Hematopoietic multipotent progenitor cell treated with erythropoietin and hydrocortisone succinate and interleukin-3 and kit ligand, for 4 days (in vitro differentiated cells): ENCODE measurements at regions not wholly inside any gene's neighbourhood (a gene's known extent, or its start where the extent isn't known, plus 50 kb on each side); places are given as distances from the start of the nearest gene placed in this dataset.

ENCODE experiments used
- DNase-seq: peaks from one replicate; pipeline ENCODE4 v3.0.0-alpha.2; 2015

DNA sequence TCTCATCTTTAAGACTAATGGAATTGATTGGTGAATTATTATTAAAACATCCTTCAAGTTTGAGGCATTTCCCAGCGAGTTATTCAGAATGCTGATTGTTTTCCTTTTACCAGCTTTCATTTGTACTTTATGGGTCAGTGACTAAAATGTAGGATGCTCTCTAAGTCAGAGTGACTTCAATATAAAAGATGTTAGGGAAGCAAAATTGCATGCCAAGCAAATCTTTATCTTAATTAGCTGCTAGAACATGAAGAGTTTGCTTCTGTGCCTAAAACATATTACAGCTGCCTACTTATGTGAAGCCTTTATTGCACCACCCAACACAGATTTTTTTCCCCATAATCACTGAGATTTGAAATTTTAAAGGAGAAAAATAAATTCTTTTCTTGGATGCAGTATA is 79.8 kb upstream of the CYYR1 start:
- DNase-seq = no peak

DNA sequence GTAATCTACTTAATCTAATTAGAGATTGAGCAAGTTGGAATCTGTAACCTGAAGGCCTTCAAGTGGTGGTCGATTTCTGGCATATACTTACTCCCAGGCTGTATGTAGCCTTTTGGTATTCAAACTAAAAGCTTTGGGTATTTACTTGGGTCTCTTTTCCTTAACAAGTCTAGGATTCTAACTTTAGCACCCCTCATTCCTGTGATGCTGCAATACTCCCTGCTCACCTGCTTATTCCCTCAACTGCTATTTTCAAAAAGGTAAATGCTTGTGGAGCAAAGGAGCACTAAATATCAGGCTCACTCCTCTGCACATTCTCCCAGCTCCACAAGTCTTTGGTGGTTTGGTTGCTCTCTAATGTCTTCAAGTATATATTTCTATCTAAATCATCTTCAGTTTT is 68.0 kb upstream of the CYYR1 start:
- DNase-seq = no peak

- DNase-seq = no peak
These were observed 64.2 kb upstream of the CYYR1 start for GRCh38 chr21:26637201-26637745.

DNA sequence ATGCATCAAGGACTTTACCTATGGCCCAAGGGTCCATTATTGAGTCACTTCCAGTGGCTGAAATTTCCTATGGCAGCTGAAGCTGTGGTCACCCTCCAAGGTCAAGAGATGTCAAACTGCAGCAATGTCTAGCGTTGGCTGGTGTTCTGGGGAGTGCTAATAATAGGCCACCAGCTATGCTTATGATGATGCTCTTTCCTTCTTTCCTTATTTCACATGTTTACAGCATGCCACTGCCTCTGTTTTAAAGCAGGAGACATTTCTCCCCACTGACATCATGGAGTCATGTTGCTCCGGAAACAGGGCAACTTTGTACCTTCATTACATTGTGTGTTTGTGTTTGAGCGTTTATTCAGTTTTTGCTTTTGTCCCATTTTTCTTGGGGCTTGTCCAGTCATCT is 62.6 kb upstream of the CYYR1 start:
- no peak for DNase-seq

DNA sequence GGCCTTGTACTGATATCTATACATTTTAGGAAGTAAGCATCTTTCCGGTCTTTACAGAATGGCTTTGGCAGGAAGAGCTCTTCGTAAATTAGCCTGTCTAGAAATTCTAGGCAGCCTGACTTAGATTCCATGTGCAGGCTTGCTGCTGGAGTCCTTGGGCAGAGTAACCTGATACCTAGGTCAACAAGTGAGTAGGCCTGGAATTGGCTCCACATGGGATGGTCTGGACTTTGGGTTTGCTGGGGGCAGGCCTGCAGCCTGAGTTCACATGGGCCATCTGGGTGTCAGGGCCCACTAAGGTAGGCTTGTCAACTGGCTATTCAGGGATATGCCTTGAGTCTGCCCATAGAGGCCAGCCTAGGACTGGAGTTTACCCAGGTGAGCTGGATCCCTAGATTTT is 59.6 kb upstream of the CYYR1 start:
- no peak for DNase-seq

GRCh38 chr21:26626187-26626586 is 53.1 kb upstream of the CYYR1 start:
- DNase-seq = no peak

GRCh38 chr21:26624983-26625519 is 52.0 kb upstream of the CYYR1 start:
- DNase-seq = no peak
